ACC112 (cell line): ENCODE measurements at regions not wholly inside any gene's neighbourhood (a gene's known extent, or its start where the extent isn't known, plus 50 kb on each side); places are given as distances from the start of the nearest gene placed in this dataset.

Source experiments
- H2AFZ ChIP-seq: fragments of 200-600 bp; sonication (generic); one replicate; pipeline ENCODE4 v1.6.0; 2017; ENCODE audit warnings: antibody characterized with exemption, low read length; ENCODE audit not compliant: unreplicated experiment
- H3K27ac ChIP-seq: fragments of 200-600 bp; sonication (generic); 2 replicates; pipeline ENCODE4 v1.5.1; 2014; ENCODE audit warnings: low read depth, mild to moderate bottlenecking, antibody characterized with exemption, low read length, moderate library complexity
- H3K27me3 ChIP-seq: fragments of 200-600 bp; sonication (generic); 2 replicates; pipeline ENCODE4 v1.6.1; 2014; ENCODE audit warnings: mild to moderate bottlenecking, antibody characterized with exemption, low read length, moderate library complexity, mixed read lengths; ENCODE audit not compliant: insufficient read depth
- H3K36me3 ChIP-seq: fragments of 200-600 bp; sonication (generic); 2 replicates; pipeline ENCODE4 v1.6.1; 2016; ENCODE audit warnings: mild to moderate bottlenecking, antibody characterized with exemption, low read length, moderate library complexity, mixed read lengths; ENCODE audit not compliant: insufficient read depth
- H3K4me1 ChIP-seq: fragments of 200-600 bp; sonication (generic); one replicate; pipeline ENCODE4 v1.6.1; 2016; ENCODE audit warnings: low read length, mixed read lengths; ENCODE audit not compliant: insufficient read depth, unreplicated experiment, control insufficient read depth
- H3K4me3 ChIP-seq: fragments of 200-600 bp; sonication (generic); 2 replicates; pipeline ENCODE4 v1.5.1; 2014; ENCODE audit warnings: mild to moderate bottlenecking, low read depth, low read length
- H3K79me2 ChIP-seq: fragments of 200-600 bp; sonication (generic); one replicate; pipeline ENCODE4 v1.6.0; 2016; ENCODE audit warnings: low read length; ENCODE audit not compliant: control insufficient read depth, unreplicated experiment, insufficient read depth

DNA sequence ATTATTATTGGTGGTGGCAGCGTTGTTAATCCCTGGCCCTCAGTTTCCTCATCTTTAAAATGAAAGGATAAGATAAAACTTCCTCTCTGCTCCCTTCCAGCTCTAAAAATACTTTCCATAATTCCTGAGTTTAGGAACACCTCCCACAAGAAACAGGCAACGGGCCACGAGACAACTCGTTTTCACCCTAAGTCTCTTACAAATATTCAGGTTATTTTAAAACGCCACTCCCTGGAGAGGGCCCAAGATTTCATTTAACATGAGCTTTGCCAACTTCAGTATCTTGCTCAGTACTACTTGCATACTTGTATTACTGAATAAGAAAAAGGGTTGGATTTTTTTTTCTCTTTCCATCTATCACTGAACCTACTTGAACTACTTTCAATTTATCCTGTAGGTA is 611.1 kb upstream of the FANCL start:
- H3K36me3 ChIP-seq, result no peaks in the 10 kb centered on the region
- no peak overlapping the region for H2AFZ ChIP-seq
- no peaks in the 10 kb centered on the region for H3K79me2 ChIP-seq
- H3K27me3 ChIP-seq, result no peaks in the 10 kb centered on the region
- H3K4me1 ChIP-seq, result no peaks in the 10 kb centered on the region
- H3K4me3 ChIP-seq, result no peak overlapping the region
- H3K27ac ChIP-seq, result no peak overlapping the region

DNA sequence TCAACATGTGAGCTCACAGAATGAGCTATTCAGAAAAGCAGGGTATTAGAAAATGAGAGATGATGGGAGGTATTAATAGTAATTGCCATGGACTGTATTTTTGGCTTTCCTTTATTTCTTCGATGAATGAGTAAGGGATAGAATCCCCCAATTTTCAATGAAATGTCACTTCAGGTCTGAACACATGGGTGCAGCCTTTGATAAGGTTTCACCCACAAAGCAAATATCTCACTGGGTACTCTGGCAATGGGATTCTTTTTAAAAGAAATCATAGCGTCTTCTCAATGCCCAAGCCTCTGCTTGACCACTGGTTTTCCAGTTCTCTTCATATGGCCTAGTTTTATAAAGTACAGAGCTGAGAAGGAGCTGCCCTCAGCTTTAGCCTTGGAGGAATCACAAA is 610.5 kb upstream of the FANCL start:
- H3K4me3 ChIP-seq, result no peak overlapping the region

DNA sequence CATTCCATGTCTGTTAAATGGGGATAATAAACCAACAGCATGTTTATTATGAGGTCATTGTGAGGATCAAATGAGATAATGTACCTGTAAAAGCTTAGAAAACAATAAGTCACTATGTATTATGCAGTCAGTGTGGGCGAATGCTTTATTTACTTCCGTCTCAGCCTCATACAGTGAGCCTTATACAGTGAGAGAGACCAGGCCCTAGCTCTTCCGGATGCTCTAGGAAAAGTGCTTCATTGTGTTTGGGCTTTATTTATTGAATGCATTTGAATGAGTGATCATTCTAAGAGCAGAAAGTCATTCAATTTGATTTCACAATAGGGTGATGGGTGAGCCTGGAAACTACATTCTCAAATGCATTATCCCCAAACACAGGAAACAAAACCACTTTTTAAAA is 603.9 kb upstream of the FANCL start:
- H3K27me3 ChIP-seq, result no peaks in the 10 kb centered on the region
- no peak overlapping the region for H3K27ac ChIP-seq
- H3K36me3 ChIP-seq, result no peaks in the 10 kb centered on the region
- H3K4me3 ChIP-seq, result no peak overlapping the region
- no peaks in the 10 kb centered on the region for H3K79me2 ChIP-seq
- H3K4me1 ChIP-seq, result no peaks in the 10 kb centered on the region
- no peak overlapping the region for H2AFZ ChIP-seq

More for the DNA sequence above, 610.5 kb upstream of the FANCL start:
- Histone ChIP-seq H2AFZ (no peak overlapping the region), H3K36me3 (no peaks in the 10 kb centered on the region), H3K27ac (no peak overlapping the region), H3K27me3 (no peaks in the 10 kb centered on the region), H3K4me1 (no peaks in the 10 kb centered on the region), H3K79me2 (no peaks in the 10 kb centered on the region)

DNA sequence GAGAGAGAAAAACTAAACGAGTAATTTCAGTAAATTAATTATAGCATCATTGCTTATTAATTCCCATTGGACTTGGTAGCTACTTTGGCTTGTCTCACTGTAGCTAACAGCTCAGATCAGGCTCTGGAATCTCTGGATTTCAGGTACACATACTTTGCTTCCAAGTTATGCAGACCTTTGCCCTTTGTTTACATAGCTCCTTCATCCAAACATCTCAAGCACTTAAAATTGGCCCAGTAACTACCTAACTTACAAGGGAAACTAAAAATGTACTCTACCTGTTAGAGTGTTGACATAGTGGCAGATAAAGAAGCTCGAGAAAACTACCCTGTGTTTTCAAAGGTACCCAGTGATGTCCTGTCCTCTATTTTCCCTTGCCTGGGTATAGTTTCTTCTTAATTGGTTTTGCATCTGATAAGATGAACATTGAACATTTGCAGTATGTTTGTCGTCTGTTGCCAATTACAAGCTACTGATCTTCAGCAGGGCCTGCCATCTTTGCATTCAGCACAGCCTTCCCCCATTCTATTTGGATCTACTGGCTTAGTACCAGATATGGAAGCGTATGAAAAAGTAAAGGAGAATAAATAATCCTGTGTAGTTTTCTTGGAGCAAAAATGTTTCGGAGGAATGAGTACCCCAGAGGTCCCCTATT is 601.5 kb upstream of the FANCL start:
- H3K79me2 ChIP-seq, result no peaks in the 10 kb centered on the region
- no peaks in the 10 kb centered on the region for H3K27me3 ChIP-seq
- no peaks in the 10 kb centered on the region for H3K36me3 ChIP-seq
- no peak overlapping the region for H3K4me3 ChIP-seq
- H2AFZ ChIP-seq, result no peak overlapping the region
- no peak overlapping the region for H3K27ac ChIP-seq
- H3K4me1 ChIP-seq, result no peaks in the 10 kb centered on the region

DNA sequence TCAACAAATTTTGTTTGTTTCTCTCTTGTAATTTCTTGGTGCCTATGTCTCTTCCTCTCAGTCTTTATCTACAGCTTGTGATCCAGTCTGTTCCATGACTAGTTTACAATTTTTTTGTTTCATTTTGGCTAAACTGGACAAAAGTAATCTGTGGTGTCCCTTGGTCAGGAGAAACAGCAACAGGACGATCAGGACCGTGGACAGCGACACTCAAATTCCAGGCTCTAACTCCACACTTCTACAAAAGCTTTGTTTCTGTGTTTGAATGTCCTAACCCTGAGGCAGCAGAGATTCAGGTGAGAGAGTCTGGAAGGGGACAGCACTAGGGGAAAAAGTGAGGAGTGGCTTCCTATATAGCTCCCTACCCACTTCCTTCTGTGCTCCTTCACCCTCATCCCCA is 593.3 kb upstream of the FANCL start:
- H3K27ac ChIP-seq, result no peak overlapping the region
- no peaks in the 10 kb centered on the region for H3K4me1 ChIP-seq
- no peaks in the 10 kb centered on the region for H3K27me3 ChIP-seq
- no peaks in the 10 kb centered on the region for H3K36me3 ChIP-seq
- H3K79me2 ChIP-seq, result no peaks in the 10 kb centered on the region
- H3K4me3 ChIP-seq, result no peak overlapping the region
- H2AFZ ChIP-seq, result no peak overlapping the region

DNA sequence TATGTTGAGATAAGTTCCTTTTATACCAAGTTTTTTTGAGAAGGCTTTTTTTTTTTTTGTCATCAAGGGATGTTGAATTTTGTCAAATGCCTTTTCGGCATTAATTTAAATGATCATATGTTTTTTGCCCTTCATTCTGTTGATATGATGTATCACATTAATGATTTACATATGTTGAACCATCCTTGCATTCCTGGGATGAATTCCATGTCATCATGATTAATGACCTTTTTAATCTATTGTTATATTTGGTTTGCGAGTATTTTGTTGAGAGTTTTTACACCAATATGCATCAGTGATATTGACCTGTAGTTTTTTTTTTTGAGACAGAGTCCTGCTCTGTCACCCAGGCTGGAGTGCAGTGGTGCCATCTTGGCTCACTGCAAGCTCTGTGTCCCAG is 585.7 kb upstream of the FANCL start:
- H3K4me3 ChIP-seq, result no peak overlapping the region
- H2AFZ ChIP-seq, result no peak overlapping the region
- H3K27ac ChIP-seq, result no peak overlapping the region
- no peaks in the 10 kb centered on the region for H3K27me3 ChIP-seq
- H3K79me2 ChIP-seq, result no peaks in the 10 kb centered on the region
- no peaks in the 10 kb centered on the region for H3K36me3 ChIP-seq
- no peaks in the 10 kb centered on the region for H3K4me1 ChIP-seq

DNA sequence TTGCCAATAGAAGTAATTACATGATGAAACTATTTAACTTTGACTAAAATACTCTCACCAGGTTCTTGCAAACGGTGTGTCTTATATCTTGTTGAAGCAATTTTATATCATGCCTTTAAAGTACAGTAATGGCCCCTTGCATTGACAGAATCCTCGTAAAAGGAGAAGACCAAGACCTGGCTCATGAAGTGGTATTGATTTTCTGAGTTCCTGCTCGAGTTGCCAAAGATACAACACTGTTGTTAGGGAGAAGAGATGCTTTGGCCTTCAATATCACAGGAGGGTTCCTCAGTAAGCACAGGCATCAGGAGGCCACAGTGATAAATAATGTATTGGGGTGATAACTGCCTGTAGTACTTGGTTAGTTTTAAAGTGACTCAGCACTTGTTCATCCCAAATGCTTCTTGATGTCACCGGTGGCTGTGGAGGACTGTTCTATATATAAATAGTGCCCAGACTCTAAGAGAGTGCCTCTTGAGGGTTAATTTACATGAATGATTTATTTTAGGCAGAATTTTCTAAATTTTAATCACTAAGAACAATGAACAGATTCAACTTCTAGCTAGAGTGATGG is 571.7 kb upstream of the FANCL start:
- H3K4me3 ChIP-seq, result no peak overlapping the region
- H3K36me3 ChIP-seq, result no peaks in the 10 kb centered on the region
- no peaks in the 10 kb centered on the region for H3K4me1 ChIP-seq
- H3K79me2 ChIP-seq, result no peaks in the 10 kb centered on the region
- H2AFZ ChIP-seq, result no peak overlapping the region
- no peak overlapping the region for H3K27ac ChIP-seq
- H3K27me3 ChIP-seq, result no peaks in the 10 kb centered on the region

DNA sequence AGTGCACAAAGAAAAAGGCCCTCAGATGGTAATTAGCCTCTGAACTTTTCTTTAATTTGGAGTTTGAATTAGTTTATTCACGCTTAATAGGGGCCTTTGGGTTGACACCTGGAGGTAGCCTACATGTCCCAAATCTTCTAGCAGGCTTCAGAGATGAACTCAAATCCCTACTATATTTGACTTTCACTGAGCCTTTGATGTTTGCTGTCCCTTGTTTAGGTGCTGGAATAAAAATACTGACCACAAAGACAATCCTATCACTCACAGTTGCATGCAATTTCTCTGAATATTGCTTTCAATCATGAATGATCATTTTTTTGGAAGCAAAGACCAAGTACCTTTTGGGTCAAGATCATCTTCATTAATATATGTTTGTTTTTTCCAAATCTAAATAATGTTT is 564.0 kb upstream of the FANCL start:
- Histone ChIP-seq H3K36me3 (no peaks in the 10 kb centered on the region), H3K79me2 (no peaks in the 10 kb centered on the region), H3K27ac (no peak overlapping the region), H3K27me3 (no peaks in the 10 kb centered on the region), H3K4me1 (no peaks in the 10 kb centered on the region), H3K4me3 (no peak overlapping the region), H2AFZ (no peak overlapping the region)

DNA sequence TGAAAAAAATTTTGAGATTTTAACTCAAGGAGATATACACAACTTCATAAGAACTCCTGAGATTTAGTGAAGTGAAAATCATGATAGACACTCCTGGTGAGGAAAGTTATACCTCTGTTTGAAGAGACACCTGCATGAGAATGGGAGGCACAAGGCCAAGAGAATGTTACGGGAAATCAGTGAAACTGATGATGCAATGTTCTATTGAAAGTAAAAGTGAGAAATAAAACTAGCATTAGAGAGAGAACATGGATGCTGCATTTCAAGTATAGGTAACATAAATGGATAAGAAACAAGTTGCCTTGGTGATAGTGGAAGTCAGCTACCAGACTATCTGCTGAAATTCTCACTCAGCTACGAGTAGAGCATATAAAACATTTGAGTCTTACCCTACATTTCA is 562.1 kb upstream of the FANCL start:
- H3K79me2 ChIP-seq, result no peaks in the 10 kb centered on the region
- no peaks in the 10 kb centered on the region for H3K4me1 ChIP-seq
- no peak overlapping the region for H3K4me3 ChIP-seq
- H3K27ac ChIP-seq, result no peak overlapping the region
- H3K27me3 ChIP-seq, result no peaks in the 10 kb centered on the region
- H3K36me3 ChIP-seq, result no peaks in the 10 kb centered on the region
- no peak overlapping the region for H2AFZ ChIP-seq

DNA sequence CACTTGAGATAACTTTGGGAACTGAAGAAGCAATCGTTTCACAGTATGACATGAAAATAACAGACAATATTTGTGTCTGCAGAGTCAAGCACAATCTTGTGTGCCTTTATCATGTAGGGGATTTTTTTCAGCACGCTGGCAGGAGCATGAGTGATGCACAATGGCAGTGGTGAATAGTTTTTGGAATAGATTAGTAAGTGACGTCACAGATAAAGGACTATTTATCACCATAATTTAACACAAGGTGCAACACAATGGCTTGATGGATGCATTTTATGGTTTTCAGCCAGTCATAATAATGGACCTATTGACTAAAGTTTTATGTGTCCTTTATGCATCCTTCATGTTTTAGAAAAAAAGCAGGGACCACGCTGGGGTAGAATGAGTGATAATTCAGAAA is 559.8 kb upstream of the FANCL start:
- no peak overlapping the region for H2AFZ ChIP-seq
- no peak overlapping the region for H3K27ac ChIP-seq
- no peaks in the 10 kb centered on the region for H3K36me3 ChIP-seq
- H3K27me3 ChIP-seq, result no peaks in the 10 kb centered on the region
- no peaks in the 10 kb centered on the region for H3K4me1 ChIP-seq
- H3K4me3 ChIP-seq, result no peak overlapping the region
- H3K79me2 ChIP-seq, result no peaks in the 10 kb centered on the region

DNA sequence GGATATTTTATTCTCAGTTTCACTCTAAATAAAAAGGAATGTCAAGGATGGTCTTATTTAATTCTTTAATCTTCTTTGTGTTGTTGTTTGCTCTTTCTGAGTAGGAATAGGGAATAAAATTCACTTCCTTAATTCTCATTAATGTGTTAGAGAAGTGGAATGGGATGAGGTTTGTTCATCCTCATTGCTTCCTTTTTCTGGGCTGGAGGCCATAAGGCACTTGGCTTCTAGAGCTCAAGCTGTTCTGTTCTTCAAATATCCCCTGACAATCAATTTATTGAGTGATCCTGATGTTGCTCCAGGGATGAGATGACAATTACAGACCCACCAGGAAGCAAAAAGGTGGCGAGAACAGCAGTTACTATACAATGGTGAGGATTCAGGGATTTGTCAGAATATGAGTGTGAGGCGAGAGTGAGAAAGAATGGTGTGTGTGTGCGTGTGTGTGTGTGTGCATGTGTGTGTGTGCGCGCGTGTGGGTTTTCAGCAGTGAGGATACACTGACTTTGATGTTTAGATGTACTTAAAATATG is 557.6 kb upstream of the FANCL start:
- Histone ChIP-seq H3K27ac (no peak overlapping the region), H2AFZ (no peak overlapping the region), H3K36me3 (no peaks in the 10 kb centered on the region), H3K4me3 (no peak overlapping the region), H3K79me2 (no peaks in the 10 kb centered on the region), H3K27me3 (no peaks in the 10 kb centered on the region), H3K4me1 (no peaks in the 10 kb centered on the region)
